Right atrium auricular region (tissue), 2 donors: ENCODE measurements at regions not wholly inside any gene's neighbourhood (a gene's known extent, or its start where the extent isn't known, plus 50 kb on each side); places are given as distances from the start of the nearest gene placed in this dataset.

Experiments
- DNase-seq: peaks from one replicate; pipeline ENCODE4 v3.0.0-alpha.2; 2019; ENCODE audit warnings: low spot score
- H3K27ac ChIP-seq, 2 donors: fragments of 200-600 bp; sonication (generic); 1 replicate in 1 of 2; 2 replicates in 1 of 2; pipeline ENCODE4 v1.5.1; 2016 to 2019
- H3K27me3 ChIP-seq, 2 donors: fragments of 200-600 bp; sonication (generic); one replicate each; pipeline versions ENCODE4 v1.5.1 to v1.6.0; 2017 to 2019
- H3K36me3 ChIP-seq: fragments of 200-600 bp; sonication (generic); one replicate; pipeline ENCODE4 v1.5.1; 2016
- H3K4me1 ChIP-seq, 2 donors: fragments of 200-600 bp; sonication (generic); one replicate each; pipeline versions ENCODE4 v1.5.1 to v1.6.0; 2017 to 2019
- H3K4me3 ChIP-seq, 2 donors: fragments of 200-600 bp; sonication (generic); 1 replicate in 1 of 2; 2 replicates in 1 of 2; pipeline ENCODE4 v1.5.1; 2017 to 2019; ENCODE audit warnings: mild to moderate bottlenecking in 1 of 2, moderate library complexity in 1 of 2
- H3K9me3 ChIP-seq, 2 donors: fragments of 200-600 bp; sonication (generic); one replicate each; pipeline ENCODE4 v1.5.1; 2019
- TF ChIP-seq, protein P1 (sequence below), 2 donors: fragments of 200-600 bp; sonication (generic); IDR thresholded peaks; one replicate each; pipeline ENCODE4 v1.5.1; 2019; ENCODE audit warnings: antibody characterized with exemption in 2 of 2

DNA sequence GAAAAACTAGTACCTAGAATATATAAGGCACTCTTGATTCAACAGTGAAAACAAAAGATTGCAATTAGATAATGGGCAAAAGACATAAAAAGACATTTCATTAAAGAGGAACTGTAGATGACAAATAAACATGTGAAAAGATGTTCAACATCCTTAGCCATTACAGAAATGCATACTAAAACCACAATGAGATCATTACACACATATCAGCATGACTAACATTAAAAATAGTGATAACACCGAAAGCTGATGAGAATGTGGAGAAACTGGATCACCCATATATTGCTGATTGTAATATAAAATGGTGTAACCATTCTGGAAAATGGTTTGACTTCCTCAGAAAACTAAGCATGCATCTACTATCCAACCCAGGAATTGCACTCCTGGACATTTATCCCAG, 340.3 kb downstream of the SEC16B start:
- no peaks in the 10 kb centered on the region for H3K4me1 ChIP-seq
- TF ChIP-seq, protein P1, sequence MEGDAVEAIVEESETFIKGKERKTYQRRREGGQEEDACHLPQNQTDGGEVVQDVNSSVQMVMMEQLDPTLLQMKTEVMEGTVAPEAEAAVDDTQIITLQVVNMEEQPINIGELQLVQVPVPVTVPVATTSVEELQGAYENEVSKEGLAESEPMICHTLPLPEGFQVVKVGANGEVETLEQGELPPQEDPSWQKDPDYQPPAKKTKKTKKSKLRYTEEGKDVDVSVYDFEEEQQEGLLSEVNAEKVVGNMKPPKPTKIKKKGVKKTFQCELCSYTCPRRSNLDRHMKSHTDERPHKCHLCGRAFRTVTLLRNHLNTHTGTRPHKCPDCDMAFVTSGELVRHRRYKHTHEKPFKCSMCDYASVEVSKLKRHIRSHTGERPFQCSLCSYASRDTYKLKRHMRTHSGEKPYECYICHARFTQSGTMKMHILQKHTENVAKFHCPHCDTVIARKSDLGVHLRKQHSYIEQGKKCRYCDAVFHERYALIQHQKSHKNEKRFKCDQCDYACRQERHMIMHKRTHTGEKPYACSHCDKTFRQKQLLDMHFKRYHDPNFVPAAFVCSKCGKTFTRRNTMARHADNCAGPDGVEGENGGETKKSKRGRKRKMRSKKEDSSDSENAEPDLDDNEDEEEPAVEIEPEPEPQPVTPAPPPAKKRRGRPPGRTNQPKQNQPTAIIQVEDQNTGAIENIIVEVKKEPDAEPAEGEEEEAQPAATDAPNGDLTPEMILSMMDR (IDR thresholded peaks at IDR 0.05), result no peak
- no peak for DNase-seq
- H3K9me3 ChIP-seq, result no peaks in the 10 kb centered on the region
- H3K27me3 ChIP-seq, result no peaks in the 10 kb centered on the region
- no peak overlapping the region for H3K27ac ChIP-seq
- H3K36me3 ChIP-seq, result no peaks in the 10 kb centered on the region
- no peak overlapping the region for H3K4me3 ChIP-seq

DNA sequence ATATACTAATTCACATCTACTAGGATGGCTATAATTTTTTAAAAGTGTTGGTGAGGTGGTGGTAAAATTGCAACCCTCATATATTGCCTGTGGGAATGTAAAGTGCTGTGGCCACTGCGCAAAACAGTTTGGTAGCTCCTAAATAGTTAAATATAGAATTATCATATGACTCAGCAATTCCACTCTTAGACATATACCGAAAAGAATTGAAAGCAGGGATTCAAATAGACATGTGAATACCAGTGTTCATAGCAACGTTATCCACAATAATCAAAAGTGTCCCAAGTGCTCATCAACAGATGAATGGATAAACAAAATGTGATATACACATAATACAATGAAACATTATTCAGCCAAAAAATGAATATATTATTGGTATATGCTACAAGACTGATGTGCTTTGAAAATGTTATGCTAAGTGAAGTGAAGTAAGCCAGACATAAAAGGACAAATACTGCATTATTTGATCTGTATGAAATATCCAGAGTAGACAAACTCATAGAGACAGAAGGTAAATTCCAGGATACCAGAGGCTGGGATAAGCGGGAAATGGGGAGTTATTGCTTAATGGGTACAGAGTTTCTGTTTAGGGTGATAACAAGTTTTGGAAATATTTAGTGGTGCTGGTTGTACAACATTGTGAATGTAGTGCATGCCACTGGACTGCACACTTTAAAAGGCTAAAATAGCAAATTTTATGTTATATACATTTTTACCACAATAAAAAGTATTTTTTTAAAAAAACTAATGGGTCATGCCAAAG, 342.5 kb downstream of the SEC16B start:
- Histone ChIP-seq H3K27me3 (no peaks in the 10 kb centered on the region), H3K4me3 (no peak overlapping the region), H3K27ac (no peak overlapping the region), H3K36me3 (no peaks in the 10 kb centered on the region), H3K4me1 (no peaks in the 10 kb centered on the region), H3K9me3 (no peaks in the 10 kb centered on the region)
- DNase-seq, result no peak
- TF ChIP-seq, protein P1 (IDR thresholded peaks at IDR 0.05), result no peak

DNA sequence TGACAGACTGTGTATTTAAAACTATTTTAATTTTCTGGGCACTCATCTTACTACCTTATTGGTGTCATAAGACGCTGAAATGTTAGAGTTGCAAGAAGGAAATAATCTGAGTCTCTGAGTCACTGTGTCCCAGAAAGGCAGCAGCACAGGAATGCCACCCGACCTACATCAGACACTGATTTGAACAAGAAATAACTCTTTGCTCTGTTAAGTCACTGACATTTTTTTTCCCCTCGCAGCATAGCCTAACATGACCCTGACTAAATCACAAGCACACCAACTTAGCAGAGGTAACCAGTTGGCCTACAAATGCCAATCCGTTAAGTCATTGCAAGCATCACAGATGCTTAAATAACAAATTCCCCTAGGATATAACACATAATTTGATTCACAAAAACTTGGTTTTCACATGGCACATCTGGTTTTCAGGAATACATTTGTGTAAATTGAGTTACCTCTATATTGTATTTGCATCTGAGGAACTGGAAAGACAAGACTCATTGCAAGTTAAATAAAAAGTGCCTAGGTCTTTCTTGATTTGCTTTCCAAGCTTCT, 349.1 kb downstream of the SEC16B start:
- Histone ChIP-seq H3K4me1 (no peaks in the 10 kb centered on the region), H3K36me3 (no peaks in the 10 kb centered on the region), H3K27ac (no peak overlapping the region), H3K4me3 (no peak overlapping the region), H3K27me3 (no peaks in the 10 kb centered on the region), H3K9me3 (no peaks in the 10 kb centered on the region)
- DNase-seq, result no peak
- TF ChIP-seq, protein P1 (IDR thresholded peaks at IDR 0.05), result no peak

DNA sequence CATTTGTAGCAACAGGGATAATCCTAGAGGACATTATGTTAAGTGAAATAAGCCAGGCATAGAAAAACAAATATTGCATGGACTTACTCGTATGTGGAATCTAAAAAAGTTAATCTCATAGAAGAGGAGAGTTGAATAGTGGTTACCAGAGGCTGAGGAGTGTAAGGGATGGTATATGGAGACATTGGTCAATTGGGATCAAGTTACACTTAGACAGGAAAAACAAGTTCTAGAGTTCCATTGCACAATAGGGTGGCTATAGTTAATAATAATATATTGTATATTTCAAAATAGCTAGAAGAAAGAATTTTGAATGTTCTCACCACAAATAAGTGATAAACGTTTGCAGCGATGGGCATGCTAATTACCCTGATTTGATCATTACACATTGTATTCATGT, 354.6 kb downstream of the SEC16B start:
- no peak for DNase-seq
- Histone ChIP-seq H3K27ac (no peak overlapping the region), H3K4me3 (no peak overlapping the region), H3K27me3 (no peaks in the 10 kb centered on the region), H3K36me3 (no peaks in the 10 kb centered on the region), H3K4me1 (no peaks in the 10 kb centered on the region), H3K9me3 (no peaks in the 10 kb centered on the region)
- TF ChIP-seq, protein P1 (IDR thresholded peaks at IDR 0.05), result no peak

GRCh38 chr1:177611402-177611801, 358.5 kb downstream of the SEC16B start:
- Histone ChIP-seq H3K9me3 (no peaks in the 10 kb centered on the region), H3K27me3 (no peaks in the 10 kb centered on the region), H3K36me3 (no peaks in the 10 kb centered on the region), H3K4me1 (no peaks in the 10 kb centered on the region), H3K27ac (no peak overlapping the region), H3K4me3 (no peak overlapping the region)
- no peak for DNase-seq
- TF ChIP-seq, protein P1 (IDR thresholded peaks at IDR 0.05), result no peak

DNA sequence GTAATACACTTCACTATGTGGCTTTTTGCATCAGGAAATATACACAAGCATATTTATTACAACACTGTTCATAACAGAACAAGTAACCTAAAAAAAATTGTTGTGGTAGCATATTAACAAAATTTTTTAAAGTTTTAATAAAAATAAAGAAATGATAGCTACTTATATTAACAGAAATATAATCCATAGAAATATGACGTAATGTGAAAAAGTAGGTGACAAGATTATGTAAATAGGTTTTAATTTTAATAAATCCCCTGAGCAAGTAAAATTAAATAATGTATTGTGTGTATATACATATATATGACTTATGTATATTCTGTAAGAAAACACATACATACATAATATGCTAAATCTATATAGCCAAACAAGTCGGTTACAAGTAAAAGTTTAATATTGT, 359.9 kb downstream of the SEC16B start:
- H3K4me1 ChIP-seq, result no peaks in the 10 kb centered on the region
- no peaks in the 10 kb centered on the region for H3K9me3 ChIP-seq
- DNase-seq, result no peak
- H3K4me3 ChIP-seq, result no peak overlapping the region
- no peaks in the 10 kb centered on the region for H3K27me3 ChIP-seq
- TF ChIP-seq, protein P1 (IDR thresholded peaks at IDR 0.05), result no peak
- H3K27ac ChIP-seq, result no peak overlapping the region
- H3K36me3 ChIP-seq, result no peaks in the 10 kb centered on the region
